ENCODE measurements at regions not wholly inside any gene's neighbourhood (a gene's known extent, or its start where the extent isn't known, plus 50 kb on each side); places are given as distances from the start of the nearest gene placed in this dataset.
A peak's percentile ranks its signal among the peaks of the same experiment; 100 is the strongest.

- TF ChIP-seq NANOG (IDR thresholded peaks at IDR 0.05; ENCODE audit: borderline replicate concordance), result no peak
- TF ChIP-seq REST (IDR thresholded peaks at IDR 0.05; ENCODE audit: unreplicated experiment), result no peak
- TF ChIP-seq EZH2 (IDR thresholded peaks at IDR 0.05; ENCODE audit: low read depth, unreplicated experiment), result no peak
- TF ChIP-seq EZH2phosphoT487 (IDR thresholded peaks at IDR 0.05; ENCODE audit: unreplicated experiment), result no peak
- TF ChIP-seq, protein P1, sequence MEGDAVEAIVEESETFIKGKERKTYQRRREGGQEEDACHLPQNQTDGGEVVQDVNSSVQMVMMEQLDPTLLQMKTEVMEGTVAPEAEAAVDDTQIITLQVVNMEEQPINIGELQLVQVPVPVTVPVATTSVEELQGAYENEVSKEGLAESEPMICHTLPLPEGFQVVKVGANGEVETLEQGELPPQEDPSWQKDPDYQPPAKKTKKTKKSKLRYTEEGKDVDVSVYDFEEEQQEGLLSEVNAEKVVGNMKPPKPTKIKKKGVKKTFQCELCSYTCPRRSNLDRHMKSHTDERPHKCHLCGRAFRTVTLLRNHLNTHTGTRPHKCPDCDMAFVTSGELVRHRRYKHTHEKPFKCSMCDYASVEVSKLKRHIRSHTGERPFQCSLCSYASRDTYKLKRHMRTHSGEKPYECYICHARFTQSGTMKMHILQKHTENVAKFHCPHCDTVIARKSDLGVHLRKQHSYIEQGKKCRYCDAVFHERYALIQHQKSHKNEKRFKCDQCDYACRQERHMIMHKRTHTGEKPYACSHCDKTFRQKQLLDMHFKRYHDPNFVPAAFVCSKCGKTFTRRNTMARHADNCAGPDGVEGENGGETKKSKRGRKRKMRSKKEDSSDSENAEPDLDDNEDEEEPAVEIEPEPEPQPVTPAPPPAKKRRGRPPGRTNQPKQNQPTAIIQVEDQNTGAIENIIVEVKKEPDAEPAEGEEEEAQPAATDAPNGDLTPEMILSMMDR (conservative IDR thresholded peaks at IDR 0.05; ENCODE audit: low read depth in 2 of 2), result peak; percentile 53 to 77
- TF ChIP-seq ETS1 (IDR thresholded peaks at IDR 0.05), result no peak
- TF ChIP-seq CREB1 (CRISPR knock-in tag; IDR thresholded peaks at IDR 0.05; ENCODE audit: low read depth), result no peak
- no peak for TF ChIP-seq ZNF114 (CRISPR knock-in tag; IDR thresholded peaks at IDR 0.05)
- peaks cover 72% of the 10 kb centered on the region for H3K27me3 ChIP-seq (ENCODE audit: insufficient read depth)
- H3K79me2 ChIP-seq (replicated peaks; ENCODE audit: insufficient read depth), result no peaks in the 10 kb centered on the region
- no peaks in the 10 kb centered on the region for H3K9me2 ChIP-seq (ENCODE audit: insufficient read depth)
- no peak overlapping the region for H3K4me3 ChIP-seq
- Mint-ChIP-seq H3K9me3 (no peaks in the 10 kb centered on the region), H3K27ac (no peak overlapping the region), H3K4me3 (no peak overlapping the region), H3K4me1 (peaks cover 17% of the 10 kb centered on the region), H3K36me3 (ENCODE audit: low read depth) (no peaks in the 10 kb centered on the region), H3K27me3 (ENCODE audit: insufficient read depth, low read depth, poor library complexity) (peaks cover 54% of the 10 kb centered on the region)
- no peak overlapping the region for H3K27ac ChIP-seq (ENCODE audit: low read depth)
- no peaks in the 10 kb centered on the region for H3K36me3 ChIP-seq (ENCODE audit: insufficient read depth)
- H3K4me2 ChIP-seq, result no peak overlapping the region
- H3F3A ChIP-seq (replicated peaks; ENCODE audit: low read depth), result no peaks in the 10 kb centered on the region; the same call in 1 of the 2 replicates
- ATAC-seq, result peak; percentile 3; the same call in 1 of the 3 replicates
- peak; percentile 51 for DNase-seq (ENCODE audit: low spot score)
- H2AFZ ChIP-seq, result no peak overlapping the region
- peaks cover 17% of the 10 kb centered on the region for H3K4me1 ChIP-seq (ENCODE audit: insufficient read depth)
- H4K20me1 ChIP-seq (replicated peaks; ENCODE audit: insufficient read depth), result peaks cover 5% of the 10 kb centered on the region; the same call in 1 of the 2 replicates
These were observed 75.2 kb downstream of the RHCG start for GRCh38 chr15:89421219-89421618.

DNA sequence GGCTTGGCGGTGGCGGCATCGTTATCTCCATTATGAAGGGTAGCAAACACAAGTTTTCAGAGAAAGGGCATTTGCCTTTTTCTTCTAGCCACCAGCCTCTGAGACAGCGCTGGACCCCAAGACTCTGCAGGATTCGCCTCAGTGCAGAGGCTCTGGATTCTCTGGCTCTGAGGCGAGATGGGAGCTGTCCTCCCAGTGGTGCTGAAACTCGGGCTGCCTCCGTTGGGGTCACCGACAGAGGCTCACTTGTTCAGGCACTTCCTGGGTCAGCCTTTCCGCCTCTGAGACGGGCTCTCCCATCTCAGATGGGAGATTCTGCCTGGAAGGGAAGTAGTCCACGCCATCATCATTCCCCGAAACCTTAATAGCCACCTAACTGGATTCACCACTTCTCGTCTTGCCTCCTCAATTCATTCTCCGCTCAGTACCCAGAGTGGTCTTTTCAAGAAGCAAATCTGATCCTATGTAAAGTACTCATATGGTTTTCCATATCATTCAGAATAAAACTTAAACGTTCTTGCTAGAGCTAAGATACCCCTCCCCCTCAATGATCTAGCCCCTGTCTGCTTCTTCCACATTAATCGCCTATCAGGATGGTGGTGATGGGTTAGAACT lies 76.9 kb downstream of the RHCG start:
- H3F3A ChIP-seq (replicated peaks; ENCODE audit: low read depth), result no peaks in the 10 kb centered on the region; the same call in 1 of the 2 replicates
- H3K27ac ChIP-seq (ENCODE audit: low read depth), result no peak overlapping the region
- peaks cover 5% of the 10 kb centered on the region; the same call in 1 of the 2 replicates for H4K20me1 ChIP-seq (replicated peaks; ENCODE audit: insufficient read depth)
- H3K27ac Mint-ChIP-seq, result no peak overlapping the region
- no peaks in the 10 kb centered on the region for H3K36me3 Mint-ChIP-seq (ENCODE audit: low read depth)
- ATAC-seq, result peak; percentile 61
- no peak overlapping the region for H3K4me3 Mint-ChIP-seq
- no peaks in the 10 kb centered on the region for H3K79me2 ChIP-seq (replicated peaks; ENCODE audit: insufficient read depth)
- H3K4me1 Mint-ChIP-seq, result peaks cover 17% of the 10 kb centered on the region
- peaks cover 89% of the 10 kb centered on the region for H3K27me3 ChIP-seq (ENCODE audit: insufficient read depth)
- H2AFZ ChIP-seq, result no peak overlapping the region
- H3K36me3 ChIP-seq (ENCODE audit: insufficient read depth), result no peaks in the 10 kb centered on the region
- H3K9me3 Mint-ChIP-seq, result no peaks in the 10 kb centered on the region
- H3K9me2 ChIP-seq (ENCODE audit: insufficient read depth), result no peaks in the 10 kb centered on the region
- H3K4me3 ChIP-seq, result no peak overlapping the region
- H3K4me2 ChIP-seq, result no peak overlapping the region
- TF ChIP-seq REST (IDR thresholded peaks at IDR 0.05; ENCODE audit: unreplicated experiment) (peak; percentile 97), CREB1 (CRISPR knock-in tag; IDR thresholded peaks at IDR 0.05; ENCODE audit: low read depth) (no peak)
- peaks cover 17% of the 10 kb centered on the region for H3K4me1 ChIP-seq (ENCODE audit: insufficient read depth)
- H3K27me3 Mint-ChIP-seq (ENCODE audit: insufficient read depth, low read depth, poor library complexity), result peaks cover 70% of the 10 kb centered on the region
- peak; percentile 94 for DNase-seq (ENCODE audit: low spot score)
